IMR-90 (cell line): ENCODE measurements at regions not wholly inside any gene's neighbourhood (a gene's known extent, or its start where the extent isn't known, plus 50 kb on each side); places are given as distances from the start of the nearest gene placed in this dataset.

Source experiments
- ATAC-seq: fragments of 200-7000 bp; cut with Tn5 transposase; 2 replicates; pipeline ENCODE4 v1.9.1; 2020; ENCODE audit warnings: low read depth, mild to moderate bottlenecking, moderate library complexity
- BruUV-seq: library from RNA; stranded (reverse); fragments of 400-500 nt; replicated peaks from 2 replicates; lab custom pipeline; 2021; lab: Mats Ljungman, UMichigan
- CTCF ChIA-PET: fragments of 300-600 bp; formaldehyde crosslinking; extraction: SDS; loops from one replicate; lab custom pipeline; 2021; ENCODE audit warnings: antibody characterized with exemption; lab: Yijun Ruan, JAX
- POLR2A ChIA-PET: fragments of 300-600 bp; sonication (Branson Sonifier 250); formaldehyde crosslinking; loops from one replicate; lab custom pipeline; 2022; ENCODE audit warnings: antibody characterized with exemption; ENCODE audit not compliant: unreplicated experiment; lab: Charles Lee
- DNase-seq: peaks from one replicate; pipeline ENCODE4 v3.0.0; 2013
- H2AFZ ChIP-seq: replicated peaks from 2 replicates; pipeline ENCODE3; 2013; ENCODE audit warnings: low read length, mild to moderate bottlenecking; ENCODE audit not compliant: poor library complexity
- H2AK5ac ChIP-seq: 2 replicates; pipeline ENCODE4 v1.6.1; 2013; ENCODE audit warnings: low read depth, low read length, inconsistent platforms
- H2AK9ac ChIP-seq: replicated peaks from 2 replicates; pipeline ENCODE3; 2013; ENCODE audit warnings: mild to moderate bottlenecking, low read depth, low read length, moderate library complexity; ENCODE audit not compliant: poor library complexity
- H2BK120ac ChIP-seq: 2 replicates; pipeline ENCODE4 v1.6.1; 2013; ENCODE audit warnings: low read depth, low read length, inconsistent platforms
- H2BK15ac ChIP-seq: 3 replicates; pipeline ENCODE4 v1.6.1; 2013; ENCODE audit warnings: low read depth, low read length, inconsistent platforms
- H2BK20ac ChIP-seq: 2 replicates; pipeline ENCODE4 v1.6.1; 2013; ENCODE audit warnings: low read depth, mild to moderate bottlenecking, inconsistent platforms, low read length, moderate library complexity
- H2BK5ac ChIP-seq: 2 replicates; pipeline ENCODE4 v1.6.1; 2013; ENCODE audit warnings: mild to moderate bottlenecking, low read depth, low read length, inconsistent platforms; ENCODE audit not compliant: poor library complexity, severe bottlenecking
- H3K14ac ChIP-seq: replicated peaks from 2 replicates; pipeline ENCODE4 v1.6.1; 2013; ENCODE audit warnings: low read depth, low read length, inconsistent platforms
- H3K18ac ChIP-seq: 2 replicates; pipeline ENCODE4 v1.6.1; 2013; ENCODE audit warnings: low read depth, low read length, control low read depth
- H3K23ac ChIP-seq: 2 replicates; pipeline ENCODE4 v1.6.1; 2013; ENCODE audit warnings: low read depth, low read length, inconsistent platforms
- H3K27ac ChIP-seq: 2 replicates; pipeline ENCODE4 v1.5.1; 2013; ENCODE audit warnings: mild to moderate bottlenecking, control low read depth, low read length; ENCODE audit not compliant: insufficient read depth
- H3K27me3 ChIP-seq: 2 replicates; pipeline ENCODE4 v1.6.1; 2013; ENCODE audit warnings: low read length; ENCODE audit not compliant: control insufficient read depth, insufficient read depth
- H3K36me3 ChIP-seq: 2 replicates; pipeline ENCODE4 v1.6.1; 2013; ENCODE audit warnings: low read length, mixed read lengths; ENCODE audit not compliant: control insufficient read depth, insufficient read depth
- H3K4ac ChIP-seq: 2 replicates; pipeline ENCODE4 v1.6.1; 2013; ENCODE audit warnings: low read depth, low read length, inconsistent platforms
- H3K4me1 ChIP-seq: 2 replicates; pipeline ENCODE4 v1.6.1; 2013; ENCODE audit warnings: low read length, mixed read lengths; ENCODE audit not compliant: control insufficient read depth, insufficient read depth
- H3K4me2 ChIP-seq: 2 replicates; pipeline ENCODE4 v1.6.1; 2013; ENCODE audit warnings: low read depth, mild to moderate bottlenecking, control low read depth, low read length, moderate library complexity
- H3K4me3 ChIP-seq: 2 replicates; pipeline ENCODE4 v1.5.1; 2013; ENCODE audit warnings: low read depth, mild to moderate bottlenecking, control low read depth, low read length, moderate library complexity; ENCODE audit not compliant: insufficient read depth
- H3K56ac ChIP-seq: 2 replicates; pipeline ENCODE4 v1.6.1; 2013; ENCODE audit warnings: low read length, inconsistent platforms; ENCODE audit not compliant: insufficient read depth; ENCODE audit errors: extremely low read depth
- H3K79me1 ChIP-seq, 2 experiments: 2 replicates each; pipeline ENCODE4 v1.6.1; 2013; ENCODE audit warnings: low read length in 2 of 2, inconsistent platforms in 1 of 2, low read depth in 1 of 2
- H3K9ac ChIP-seq: 2 replicates; pipeline ENCODE4 v1.6.1; 2013; ENCODE audit warnings: low read depth, low read length, control low read depth
- H3K9me1 ChIP-seq: 2 replicates; pipeline ENCODE4 v1.6.1; 2013; ENCODE audit warnings: low read length, inconsistent platforms; ENCODE audit not compliant: insufficient read depth
- H3K9me3 ChIP-seq: 2 replicates; pipeline ENCODE4 v1.6.1; 2013; ENCODE audit warnings: low read length; ENCODE audit not compliant: control insufficient read depth, insufficient read depth
- H4K20me1 ChIP-seq: 2 replicates; pipeline ENCODE4 v1.6.1; 2013; ENCODE audit warnings: low read length, inconsistent platforms; ENCODE audit not compliant: insufficient read depth
- H4K5ac ChIP-seq: 2 replicates; pipeline ENCODE4 v1.6.1; 2013; ENCODE audit warnings: mild to moderate bottlenecking, low read depth, low read length, control low read depth
- H4K8ac ChIP-seq, 2 experiments: 2 replicates each; pipeline ENCODE4 v1.6.1; 2013; ENCODE audit warnings: low read depth in 2 of 2, low read length in 2 of 2, control low read depth in 1 of 2, inconsistent platforms in 1 of 2
- H4K91ac ChIP-seq: 2 replicates; pipeline ENCODE4 v1.6.1; 2013; ENCODE audit warnings: low read depth, low read length, inconsistent platforms; ENCODE audit not compliant: insufficient read depth
- CEBPB ChIP-seq: IDR thresholded peaks from 2 replicates; pipeline ENCODE4 v1.6.1; 2012; ENCODE audit warnings: low read depth, low read length, improper control_type of control experiment
- POLR2A ChIP-seq: IDR thresholded peaks from 2 replicates; pipeline ENCODE4 v1.6.1; 2012; ENCODE audit warnings: mild to moderate bottlenecking, low read depth, low read length
- WGBS, 2 experiments: methylation state at CpG; one replicate each; pipeline versions ENCODE4 v1.1.5 to v1.1.7; 2013; ENCODE audit warnings: missing lambda C conversion rate in 2 of 2; ENCODE audit not compliant: insufficient read length in 1 of 2; ENCODE audit errors: extremely low coverage in 2 of 2; 5-methylcytosine and 5-hydroxymethylcytosine counted together
- dilution Hi-C: fragments of 300-500 bp; cut with HindIII; formaldehyde crosslinking; loops from one replicate; pipeline ENCODE4 v1.14.3; 2018; ENCODE audit warnings: low sequenced_read_pairs; ENCODE audit not compliant: unreplicated experiment
- in situ Hi-C: fragments of 300-500 bp; cut with MboI; formaldehyde crosslinking; loops from 3 replicates; pipeline ENCODE4 v1.14.3; 2019; ENCODE audit warnings: low sequenced_read_pairs, inconsistent platforms, mixed read lengths
- intact Hi-C: fragments of 100-400 bp; cut with micrococcal nuclease; formaldehyde crosslinking; loops from 2 replicates; pipeline ENCODE4 v1.10.0; 2022

DNA sequence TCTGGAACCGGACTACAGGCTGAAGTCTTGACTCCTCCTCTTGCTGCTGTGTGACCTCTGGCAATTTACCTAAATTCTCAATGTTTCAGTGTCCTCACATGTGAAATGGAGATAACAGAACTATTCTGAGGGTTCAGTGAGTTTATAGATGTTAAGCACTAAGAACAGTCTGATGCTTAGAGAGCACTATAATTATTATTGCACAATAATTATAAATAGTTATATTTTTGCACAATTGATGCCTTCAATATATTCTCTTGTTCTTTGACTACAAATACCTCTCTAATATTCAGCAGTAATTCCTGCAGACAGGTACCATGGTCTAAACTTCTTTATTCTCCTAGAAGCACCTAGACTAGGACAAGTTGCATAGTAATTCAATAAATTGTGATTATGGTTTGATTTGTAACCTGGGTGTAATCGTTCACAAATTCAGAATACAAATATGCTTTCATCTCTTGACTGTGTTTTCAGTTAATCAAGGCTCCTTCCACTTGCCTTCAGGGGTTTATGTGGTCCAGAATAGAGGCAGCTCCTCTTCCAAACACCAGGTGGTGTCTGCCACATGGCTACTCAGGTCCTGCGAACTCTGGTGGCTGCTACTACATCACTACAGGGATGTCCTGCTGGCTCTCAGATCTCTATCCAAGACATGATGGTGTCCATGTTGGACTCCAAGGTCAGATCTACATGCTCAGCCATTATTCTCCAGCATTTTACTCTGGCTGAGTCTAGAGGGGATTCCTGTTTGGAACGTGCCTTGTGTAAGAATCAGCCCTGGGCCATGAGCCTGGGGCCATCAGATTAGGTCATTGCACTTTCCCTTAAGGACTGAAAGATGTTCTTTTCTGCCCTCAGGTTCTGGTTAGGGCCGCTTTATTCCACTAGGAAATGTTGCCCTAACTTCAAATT lies 103.4 kb downstream of the QRFPR start:
- peak; percentile 65 for TF ChIP-seq CEBPB
- TF ChIP-seq POLR2A, result no peak
- no peaks in the 10 kb centered on the region; the same call in 1 of the 2 replicates for H3K4me1 ChIP-seq
- DNase-seq (no peak), ATAC-seq (no peak)
- no peak overlapping the region for H3K9ac ChIP-seq
- no peak overlapping the region for H2BK15ac ChIP-seq
- H2BK120ac ChIP-seq, result no peak overlapping the region
- no peak overlapping the region for H3K4me2 ChIP-seq
- CTCF ChIA-PET, result no interaction called here
- no peak overlapping the region for H3K27ac ChIP-seq
- no peak overlapping the region for H2BK20ac ChIP-seq
- H4K20me1 ChIP-seq, result no peaks in the 10 kb centered on the region
- H2AFZ ChIP-seq, result no peak overlapping the region
- H4K5ac ChIP-seq, result no peak overlapping the region
- 100% methylated on average over 1 of the region's 5 CpGs; no CpG with 5 or more reads in 1 of the 2 experiments for WGBS, 2 experiments
- no peak overlapping the region for H4K8ac ChIP-seq
- no TSS peak for BruUV-seq
- no peak overlapping the region for H2AK9ac ChIP-seq
- POLR2A ChIA-PET, result no interaction called here
- H3K56ac ChIP-seq, result no peak overlapping the region
- H4K91ac ChIP-seq, result no peak overlapping the region
- no peaks in the 10 kb centered on the region for H3K9me3 ChIP-seq
- H3K9me1 ChIP-seq, result no peaks in the 10 kb centered on the region
- no peaks in the 10 kb centered on the region; the same call in 1 of the 2 replicates for H3K27me3 ChIP-seq
- dilution Hi-C loops (no loop called here), in situ Hi-C loops (no loop called here), intact Hi-C loops (no loop called here)
- no peak overlapping the region for H3K14ac ChIP-seq
- H3K36me3 ChIP-seq, result no peaks in the 10 kb centered on the region
- H3K4ac ChIP-seq, result no peak overlapping the region
- no peak overlapping the region for H2AK5ac ChIP-seq
- no peak overlapping the region for H2BK5ac ChIP-seq
- H3K79me1 ChIP-seq, result no peaks in the 10 kb centered on the region
- H3K23ac ChIP-seq, result no peak overlapping the region
- no peak overlapping the region for H3K4me3 ChIP-seq
- H3K18ac ChIP-seq, result no peak overlapping the region
